Medulla oblongata (tissue), 1 donor: ENCODE measurements at regions not wholly inside any gene's neighbourhood (a gene's known extent, or its start where the extent isn't known, plus 50 kb on each side); places are given as distances from the start of the nearest gene placed in this dataset.

Source experiments
- DNase-seq: peaks from one replicate; pipeline ENCODE4 v3.0.0-alpha.2; 2015; ENCODE audit errors: extremely low spot score

GRCh38 chr13:63979951-63980350, 2564.3 kb upstream of the PCDH20 start:
- DNase-seq = no peak

- DNase-seq = no peak
Observed at GRCh38 chr13:63972328-63972727, 2556.7 kb upstream of the PCDH20 start.

GRCh38 chr13:63954683-63955082, 2539.0 kb upstream of the PCDH20 start:
- DNase-seq = no peak

GRCh38 chr13:63948045-63948444, 2532.4 kb upstream of the PCDH20 start:
- DNase-seq = no peak

- no peak for DNase-seq
Observed at GRCh38 chr13:63944911-63945310, 2529.3 kb upstream of the PCDH20 start.

DNA sequence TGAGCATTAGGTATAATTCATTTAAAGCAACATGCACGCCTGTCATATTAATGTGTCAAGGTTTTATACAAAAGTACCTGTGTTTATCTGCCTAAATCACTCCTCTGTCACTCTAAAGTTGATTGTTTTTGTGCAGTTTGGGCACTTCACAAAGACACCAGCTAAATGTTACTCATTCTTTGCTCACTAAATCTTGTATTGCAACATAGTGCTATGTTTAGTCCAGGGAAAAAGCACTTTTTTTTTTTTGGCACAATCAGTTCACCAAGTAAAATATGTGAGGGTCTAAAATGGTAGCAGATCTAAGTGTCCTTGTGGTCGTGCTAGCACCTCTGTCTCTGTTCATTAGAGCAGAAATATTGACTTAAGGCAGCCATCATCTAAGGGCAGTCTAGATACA, 2526.7 kb upstream of the PCDH20 start:
- no peak for DNase-seq

DNA sequence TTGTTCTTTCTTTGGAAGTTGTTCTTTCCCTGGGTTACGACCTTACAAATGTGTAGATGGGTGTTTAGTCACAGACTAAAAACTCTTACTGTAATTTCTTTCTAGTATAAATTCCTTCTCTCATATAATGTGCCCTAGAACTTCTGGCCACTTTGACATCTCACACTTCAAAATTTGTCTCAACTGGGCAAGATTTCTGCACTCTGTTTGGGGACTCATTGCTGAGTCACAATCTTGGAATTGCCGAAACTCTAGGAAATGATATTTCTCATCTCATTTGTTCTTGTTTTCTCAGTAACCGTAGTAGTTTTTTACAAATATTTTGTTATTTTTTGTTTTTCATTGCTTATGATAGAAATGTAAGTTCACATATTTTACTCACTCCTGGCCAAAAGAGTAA, 2523.2 kb upstream of the PCDH20 start:
- no peak for DNase-seq

DNA sequence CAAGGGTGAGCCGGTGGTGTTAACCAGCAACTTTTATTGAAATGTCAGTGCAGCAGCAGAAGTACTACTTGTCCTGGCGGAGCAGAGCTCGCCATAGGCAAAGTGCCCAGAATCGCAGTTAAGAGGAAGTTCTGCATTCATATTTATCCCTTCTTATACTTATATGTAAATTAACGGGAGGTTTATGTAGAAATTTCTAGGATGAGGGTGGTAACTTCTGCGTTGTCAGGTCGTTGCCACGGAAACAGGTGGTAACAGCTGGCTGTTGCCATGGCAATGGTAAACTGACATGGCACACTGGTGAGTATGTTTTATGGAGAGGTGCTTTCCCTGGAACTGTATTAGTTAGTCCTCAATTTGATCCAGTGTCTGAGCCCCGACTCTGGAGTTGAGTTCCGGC, 2494.9 kb upstream of the PCDH20 start:
- peak; percentile 12 for DNase-seq

DNA sequence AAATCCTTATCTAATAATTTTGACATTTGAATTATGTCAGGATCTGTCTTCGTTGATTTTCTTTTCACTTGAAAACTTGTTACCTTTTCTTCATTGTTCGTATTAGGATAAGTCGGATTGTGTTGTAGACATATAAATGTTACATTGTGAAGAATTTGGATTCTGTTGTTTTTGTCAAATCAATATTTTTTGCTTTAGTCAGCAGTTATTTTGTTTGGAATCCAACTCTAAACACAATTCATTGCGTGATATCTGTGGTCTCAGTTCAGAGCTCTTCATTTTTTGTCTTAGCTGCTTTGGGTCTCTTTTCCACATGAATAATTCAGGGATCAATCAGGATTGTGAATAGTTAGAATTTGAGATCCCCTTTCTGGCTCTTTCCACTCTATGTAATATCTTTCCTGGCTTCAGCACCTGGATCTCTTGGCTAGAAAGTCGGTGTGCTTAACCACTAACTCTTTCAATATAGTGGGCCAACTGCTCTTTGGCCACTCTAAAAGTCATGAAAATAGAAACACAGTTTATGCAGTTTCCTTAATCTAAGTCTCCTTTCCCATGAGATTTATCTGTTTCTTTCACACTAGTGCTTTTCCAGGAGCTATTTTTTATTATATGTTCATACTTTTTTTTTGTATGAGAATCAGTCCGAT, 2494.2 kb upstream of the PCDH20 start:
- no peak for DNase-seq

DNA sequence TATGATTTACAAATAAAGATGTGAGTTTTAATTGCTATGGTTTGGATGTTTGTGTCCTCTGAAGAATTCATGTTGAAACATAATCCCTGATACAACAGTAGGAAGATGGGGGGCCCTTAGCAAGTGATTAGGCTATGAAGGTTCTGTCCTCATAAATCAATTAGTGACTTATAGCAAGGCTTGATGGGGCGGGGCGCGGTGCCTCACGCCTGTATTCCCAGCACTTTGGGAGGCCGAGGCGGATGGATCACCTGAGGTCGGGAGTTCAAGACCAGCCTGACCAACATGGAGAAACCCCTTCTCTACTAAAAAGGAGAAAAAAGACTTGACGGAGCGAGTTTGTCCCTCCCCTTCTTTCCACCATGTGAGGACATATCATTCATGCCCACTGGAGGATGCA, 2486.5 kb upstream of the PCDH20 start:
- DNase-seq = no peak

GRCh38 chr13:63901630-63902029, 2486.0 kb upstream of the PCDH20 start:
- no peak for DNase-seq

GRCh38 chr13:63900406-63900805, 2484.8 kb upstream of the PCDH20 start:
- no peak for DNase-seq

GRCh38 chr13:63896321-63896720, 2480.7 kb upstream of the PCDH20 start:
- DNase-seq = no peak

DNA sequence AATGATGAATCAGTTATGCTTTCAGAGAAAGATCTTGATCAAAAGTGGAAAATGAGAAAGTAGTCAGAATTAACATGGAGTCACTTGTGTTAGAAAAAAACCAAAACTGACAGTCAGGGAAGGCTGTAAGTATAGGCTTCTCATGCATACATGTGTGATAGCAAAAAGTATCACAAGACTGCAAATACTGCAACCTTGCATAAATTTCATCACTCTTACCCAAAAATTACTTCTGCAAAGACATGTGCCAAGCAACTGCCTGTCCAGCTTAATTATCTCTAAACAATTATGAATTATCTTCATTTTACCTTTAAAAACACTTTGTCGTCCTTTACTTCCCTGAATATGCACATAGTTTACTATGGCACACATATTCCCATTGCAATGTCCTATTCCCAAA, 2466.4 kb upstream of the PCDH20 start:
- DNase-seq = no peak

DNA sequence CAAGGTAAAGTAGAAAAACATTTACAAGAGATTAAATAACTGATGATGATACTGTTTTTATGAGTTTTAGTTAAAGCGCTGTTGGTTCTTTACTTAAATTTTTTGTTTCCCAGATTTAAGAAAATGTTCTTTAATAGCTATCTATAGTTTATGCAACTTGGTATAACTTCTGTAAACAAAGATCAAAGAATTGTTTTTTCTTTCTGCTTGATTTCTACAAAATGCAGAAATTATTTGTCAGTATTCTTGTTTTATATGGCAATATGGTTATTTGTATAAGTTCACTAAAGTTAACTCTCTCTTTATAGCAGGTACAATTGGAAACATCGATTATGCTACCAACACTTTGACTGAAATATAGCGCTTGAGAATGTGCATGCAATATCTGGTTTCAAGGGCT, 2465.1 kb upstream of the PCDH20 start:
- DNase-seq = no peak

DNA sequence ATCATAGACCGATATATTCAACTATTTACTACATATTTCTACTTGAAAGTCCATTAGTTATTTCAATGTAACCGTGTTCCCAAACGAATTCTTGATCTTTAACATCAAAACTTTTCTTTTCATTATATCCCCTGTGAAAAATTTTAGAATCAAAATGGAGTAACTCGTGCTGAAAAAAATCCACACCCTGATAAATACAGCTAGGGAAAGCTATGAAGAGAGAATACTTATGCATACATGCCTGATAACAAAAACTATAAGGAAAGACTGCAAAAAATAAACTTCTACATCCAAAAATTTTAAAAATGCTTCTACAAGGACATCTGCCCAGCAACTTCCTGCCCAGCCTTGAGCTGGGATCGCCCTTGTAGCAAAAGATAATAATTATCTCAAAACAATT, 2458.3 kb upstream of the PCDH20 start:
- no peak for DNase-seq

DNA sequence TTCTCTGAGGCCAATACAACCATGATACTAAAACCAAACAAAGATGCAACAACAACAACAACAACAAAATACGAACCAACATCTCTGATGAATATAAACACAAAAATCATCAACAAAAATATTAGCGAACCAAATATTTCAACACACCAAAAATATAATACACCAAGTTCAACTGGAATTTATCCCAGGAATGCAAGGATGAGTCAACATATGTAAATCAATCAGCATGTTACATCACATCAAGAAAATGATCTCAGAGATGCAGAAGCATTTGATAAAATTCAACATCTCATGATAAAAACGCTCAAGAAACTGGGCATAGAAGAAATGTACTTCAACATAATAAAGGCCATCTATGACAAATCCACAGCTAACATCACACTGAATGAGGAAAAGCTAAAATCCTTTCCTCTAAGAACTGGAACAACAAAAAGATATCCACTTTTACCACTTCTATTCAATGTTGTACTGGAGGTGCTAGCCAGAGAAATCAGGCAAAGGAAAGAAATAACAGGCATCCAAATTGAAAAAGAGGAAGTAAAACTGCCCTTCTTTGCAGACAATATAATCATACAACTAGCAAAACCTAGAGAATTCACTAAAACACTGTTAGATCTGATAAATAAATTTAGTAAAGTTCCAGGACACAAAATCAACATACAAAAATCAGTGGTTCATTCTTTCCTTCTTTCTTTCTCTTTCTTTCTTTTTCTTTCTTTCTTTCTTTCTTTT, 2448.7 kb upstream of the PCDH20 start:
- DNase-seq = no peak

GRCh38 chr13:63855457-63856118, 2439.9 kb upstream of the PCDH20 start:
- DNase-seq = no peak

GRCh38 chr13:63853816-63854215, 2438.2 kb upstream of the PCDH20 start:
- DNase-seq = no peak

- no peak for DNase-seq
Observed at GRCh38 chr13:63851526-63851925, 2435.9 kb upstream of the PCDH20 start.

- DNase-seq = no peak
Observed at GRCh38 chr13:63843766-63844699, 2428.4 kb upstream of the PCDH20 start.

- DNase-seq = no peak
Observed at GRCh38 chr13:63842102-63842501, 2426.5 kb upstream of the PCDH20 start.
